Neutrophil (primary cell): ENCODE measurements at regions not wholly inside any gene's neighbourhood (a gene's known extent, or its start where the extent isn't known, plus 50 kb on each side); places are given as distances from the start of the nearest gene placed in this dataset.

Experiments used
- H3K27ac ChIP-seq: fragments of 200-600 bp; sonication (generic); 2 replicates; pipeline ENCODE4 v1.5.1; 2016; ENCODE audit warnings: mild to moderate bottlenecking, moderate library complexity
- H3K27me3 ChIP-seq: fragments of 200-600 bp; sonication (generic); 2 replicates; pipeline ENCODE4 v1.6.0; 2016; ENCODE audit warnings: mild to moderate bottlenecking
- H3K36me3 ChIP-seq: fragments of 200-600 bp; sonication (generic); 2 replicates; pipeline ENCODE4 v1.5.1; 2017
- H3K4me1 ChIP-seq, 2 experiments: fragments of 200-600 bp in 1 of 2; sonication (generic) in 1 of 2; 1 replicate in 1 of 2; 2 replicates in 1 of 2; pipeline versions ENCODE4 v1.5.1 to v1.6.1; 2013 to 2016; ENCODE audit warnings: low read depth in 1 of 2, low read length in 1 of 2, mild to moderate bottlenecking in 1 of 2, moderate library complexity in 1 of 2; ENCODE audit not compliant: control insufficient read depth in 1 of 2, insufficient read depth in 1 of 2
- H3K4me3 ChIP-seq, 2 experiments: fragments of 200-600 bp in 1 of 2; sonication (generic) in 1 of 2; 1 replicate in 1 of 2; 2 replicates in 1 of 2; pipeline ENCODE4 v1.5.1; 2013 to 2016; ENCODE audit warnings: low read depth in 1 of 2, low read length in 1 of 2, mild to moderate bottlenecking in 1 of 2, moderate library complexity in 1 of 2
- H3K9me3 ChIP-seq: fragments of 200-600 bp; sonication (generic); 2 replicates; pipeline ENCODE4 v1.5.1; 2016
- TF ChIP-seq, protein P1 (sequence below): fragments of 200-600 bp; sonication (generic); IDR thresholded peaks from 2 replicates; pipeline ENCODE4 v1.5.1; 2016; ENCODE audit warnings: antibody characterized with exemption

- H3K36me3 ChIP-seq, result no peaks in the 10 kb centered on the region
- no peaks in the 10 kb centered on the region for H3K9me3 ChIP-seq
- H3K4me3 ChIP-seq, result no peak overlapping the region
These were observed 893.3 kb downstream of the FAM181B start for GRCh38 chr11:81840380-81840779.

DNA sequence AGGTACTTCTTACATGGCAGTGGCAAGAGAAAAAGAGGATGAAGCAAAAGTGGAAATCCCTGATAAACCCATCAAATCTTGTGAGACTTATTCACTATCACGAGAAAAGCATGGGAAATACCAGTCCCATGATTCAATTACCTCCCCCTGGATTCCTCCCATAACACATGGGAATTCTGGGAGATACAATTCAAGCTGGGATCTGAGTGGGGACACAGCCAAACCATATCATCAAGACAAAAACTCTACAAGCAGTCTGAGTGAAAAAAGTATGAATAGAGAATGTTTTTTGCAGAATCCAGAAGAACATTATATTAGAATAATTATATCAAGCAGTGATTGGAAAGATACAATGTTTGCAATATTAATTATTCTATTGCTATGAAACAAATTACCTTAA, 893.7 kb downstream of the FAM181B start:
- H3K27ac ChIP-seq, result no peak overlapping the region
- H3K9me3 ChIP-seq, result no peaks in the 10 kb centered on the region
- H3K4me1 ChIP-seq, result no peaks in the 10 kb centered on the region
- no peaks in the 10 kb centered on the region for H3K27me3 ChIP-seq
- no peaks in the 10 kb centered on the region for H3K36me3 ChIP-seq
- TF ChIP-seq, protein P1, sequence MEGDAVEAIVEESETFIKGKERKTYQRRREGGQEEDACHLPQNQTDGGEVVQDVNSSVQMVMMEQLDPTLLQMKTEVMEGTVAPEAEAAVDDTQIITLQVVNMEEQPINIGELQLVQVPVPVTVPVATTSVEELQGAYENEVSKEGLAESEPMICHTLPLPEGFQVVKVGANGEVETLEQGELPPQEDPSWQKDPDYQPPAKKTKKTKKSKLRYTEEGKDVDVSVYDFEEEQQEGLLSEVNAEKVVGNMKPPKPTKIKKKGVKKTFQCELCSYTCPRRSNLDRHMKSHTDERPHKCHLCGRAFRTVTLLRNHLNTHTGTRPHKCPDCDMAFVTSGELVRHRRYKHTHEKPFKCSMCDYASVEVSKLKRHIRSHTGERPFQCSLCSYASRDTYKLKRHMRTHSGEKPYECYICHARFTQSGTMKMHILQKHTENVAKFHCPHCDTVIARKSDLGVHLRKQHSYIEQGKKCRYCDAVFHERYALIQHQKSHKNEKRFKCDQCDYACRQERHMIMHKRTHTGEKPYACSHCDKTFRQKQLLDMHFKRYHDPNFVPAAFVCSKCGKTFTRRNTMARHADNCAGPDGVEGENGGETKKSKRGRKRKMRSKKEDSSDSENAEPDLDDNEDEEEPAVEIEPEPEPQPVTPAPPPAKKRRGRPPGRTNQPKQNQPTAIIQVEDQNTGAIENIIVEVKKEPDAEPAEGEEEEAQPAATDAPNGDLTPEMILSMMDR, result no peak
- no peak overlapping the region for H3K4me3 ChIP-seq

More at GRCh38 chr11:81840380-81840779, 893.3 kb downstream of the FAM181B start:
- Histone ChIP-seq H3K27ac (no peak overlapping the region), H3K27me3 (no peaks in the 10 kb centered on the region), H3K4me1 (no peaks in the 10 kb centered on the region)
- TF ChIP-seq, protein P1, result no peak

- no peak overlapping the region for H3K27ac ChIP-seq
- H3K27me3 ChIP-seq, result no peaks in the 10 kb centered on the region
- no peaks in the 10 kb centered on the region for H3K4me1 ChIP-seq
- no peaks in the 10 kb centered on the region for H3K9me3 ChIP-seq
- TF ChIP-seq, protein P1, result no peak
- no peaks in the 10 kb centered on the region for H3K36me3 ChIP-seq
- H3K4me3 ChIP-seq, result no peak overlapping the region
These were observed 894.6 kb downstream of the FAM181B start for GRCh38 chr11:81839016-81839415.

- H3K27ac ChIP-seq, result no peak overlapping the region
- no peaks in the 10 kb centered on the region for H3K27me3 ChIP-seq
- no peaks in the 10 kb centered on the region for H3K36me3 ChIP-seq
- no peaks in the 10 kb centered on the region for H3K4me1 ChIP-seq
- no peak overlapping the region for H3K4me3 ChIP-seq
- TF ChIP-seq, protein P1, result no peak
- no peaks in the 10 kb centered on the region for H3K9me3 ChIP-seq
These were observed 903.7 kb downstream of the FAM181B start for GRCh38 chr11:81829976-81830375.

DNA sequence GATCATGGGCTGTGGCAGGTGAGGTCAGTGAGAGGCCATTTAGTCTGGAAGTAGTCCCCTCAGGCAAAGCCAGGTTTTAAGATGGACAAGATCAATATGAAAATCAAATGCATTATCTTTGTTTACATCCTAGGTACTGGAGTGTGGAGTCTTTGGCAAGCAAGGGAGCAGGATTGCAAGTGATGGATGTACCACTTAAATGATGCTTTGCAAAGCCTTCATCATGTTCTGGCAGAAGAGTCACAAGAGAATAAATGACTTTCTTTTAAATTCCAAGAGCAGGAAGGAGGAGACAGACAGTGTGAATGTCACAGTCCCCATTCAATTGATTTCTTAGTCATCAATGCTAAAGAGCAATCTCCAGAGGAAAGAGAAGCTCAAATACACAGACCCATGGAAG, 908.3 kb downstream of the FAM181B start:
- Histone ChIP-seq H3K4me1 (no peaks in the 10 kb centered on the region), H3K36me3 (no peaks in the 10 kb centered on the region), H3K9me3 (no peaks in the 10 kb centered on the region), H3K27me3 (no peaks in the 10 kb centered on the region), H3K4me3 (no peak overlapping the region), H3K27ac (no peak overlapping the region)
- TF ChIP-seq, protein P1, result no peak

- Histone ChIP-seq H3K4me1 (no peaks in the 10 kb centered on the region), H3K4me3 (no peak overlapping the region), H3K36me3 (no peaks in the 10 kb centered on the region), H3K27me3 (no peaks in the 10 kb centered on the region), H3K9me3 (no peaks in the 10 kb centered on the region), H3K27ac (no peak overlapping the region)
- TF ChIP-seq, protein P1, result no peak
These were observed 914.2 kb downstream of the FAM181B start for GRCh38 chr11:81819462-81819861.
